HCT116 (cell line): ENCODE measurements at regions not wholly inside any gene's neighbourhood (a gene's known extent, or its start where the extent isn't known, plus 50 kb on each side); places are given as distances from the start of the nearest gene placed in this dataset.

Experiments
- ATAC-seq: fragments of 200-7000 bp; cut with Tn5 transposase; 2 replicates; pipeline ENCODE4 v1.9.1; 2020; ENCODE audit warnings: mild to moderate bottlenecking, moderate library complexity
- BruUV-seq: library from RNA; stranded (reverse); fragments of 400-500 nt; replicated peaks from 2 replicates; lab custom pipeline; 2021; lab: Mats Ljungman, UMichigan
- CTCF ChIA-PET: fragments of 300-600 bp; sonication (Branson Sonifier 250); formaldehyde crosslinking; loops from one replicate; lab custom pipeline; 2021; ENCODE audit warnings: antibody characterized with exemption; lab: Charles Lee
- POLR2A ChIA-PET: fragments of 300-600, 350-600 bp; sonication (Branson Sonifier 250); formaldehyde crosslinking; loops from one replicate; lab custom pipeline; 2021; ENCODE audit warnings: antibody characterized with exemption; lab: Charles Lee
- RAD21 ChIA-PET, 2 experiments: fragments of 300-600 bp; sonication (Branson Sonifier 250); formaldehyde crosslinking; loops; one replicate each; lab custom pipeline; 2023; ENCODE audit warnings: low total read pairs in 2 of 2; ENCODE audit not compliant: uncharacterized antibody in 2 of 2, unreplicated experiment in 2 of 2, low non-redundant PET in 1 of 2; lab: Charles Lee
- DNase-seq: peaks from one replicate; pipeline ENCODE4 v3.0.0-alpha.2; 2010; ENCODE audit warnings: low read depth, low spot score
- H2AFZ ChIP-seq: fragments of 200-600 bp; shearing (Covaris generic), sonication (generic); 2 replicates; pipeline ENCODE4 v1.6.1; 2017; ENCODE audit warnings: low read depth, mixed run types, mixed read lengths, antibody characterized with exemption, low read length; ENCODE audit not compliant: poor library complexity, severe bottlenecking
- H3K27ac ChIP-seq: 2 replicates; pipeline ENCODE4 v1.5.1; 2012; ENCODE audit warnings: low read depth, low read length
- H3K27me3 ChIP-seq: fragments of 200-600 bp; sonication (generic); 2 replicates; pipeline ENCODE4 v1.6.1; 2016; ENCODE audit warnings: mixed run types, low read length, mixed read lengths; ENCODE audit not compliant: insufficient read depth
- H3K36me3 ChIP-seq, 2 experiments: fragments of 200-500 bp in 1 of 2; fragments of 200-600 bp in 1 of 2; sonication (Bioruptor generic) in 1 of 2; sonication (generic) in 1 of 2; 2 replicates each; pipeline versions ENCODE4 v1.5.1 to v1.6.1; 2014 to 2016; ENCODE audit warnings: low read length in 2 of 2, inconsistent platforms in 1 of 2, mixed read lengths in 1 of 2, mixed run types in 1 of 2; ENCODE audit not compliant: insufficient read depth in 2 of 2, control insufficient read depth in 1 of 2
- H3K4me1 ChIP-seq, 2 experiments: fragments of 200-600 bp in 1 of 2; sonication (generic) in 1 of 2; 2 replicates each; pipeline versions ENCODE4 v1.5.1 to v1.6.1; 2012 to 2017; ENCODE audit warnings: low read length in 2 of 2, inconsistent platforms in 1 of 2, mild to moderate bottlenecking in 1 of 2, mixed read lengths in 1 of 2, mixed run types in 1 of 2, moderate library complexity in 1 of 2; ENCODE audit not compliant: insufficient read depth in 2 of 2, control insufficient read depth in 1 of 2
- H3K4me2 ChIP-seq: fragments of 200-600 bp; sonication (generic); 2 replicates; pipeline ENCODE4 v1.6.1; 2017; ENCODE audit warnings: mixed run types, low read length, mixed read lengths
- H3K4me3 ChIP-seq, 2 experiments: fragments of 200-600 bp in 1 of 2; sonication (generic) in 1 of 2; replicated peaks in 1 of 2; 2 replicates each; pipeline ENCODE4 v1.5.1; 2011 to 2016; ENCODE audit warnings: low read length in 2 of 2, control low read depth in 1 of 2, low read depth in 1 of 2, mild to moderate bottlenecking in 1 of 2, mixed read lengths in 1 of 2, mixed run types in 1 of 2
- H3K79me2 ChIP-seq: fragments of 200-600 bp; sonication (generic); 2 replicates; pipeline ENCODE4 v1.6.1; 2017; ENCODE audit warnings: mild to moderate bottlenecking, mixed run types, low read length, moderate library complexity, mixed read lengths; ENCODE audit not compliant: insufficient read depth
- H3K9ac ChIP-seq: fragments of 200-600 bp; sonication (generic); 2 replicates; pipeline ENCODE4 v1.6.1; 2016; ENCODE audit warnings: low read length, mixed read lengths
- H3K9me2 ChIP-seq: fragments of 200-600 bp; sonication (generic), shearing (Covaris generic); 2 replicates; pipeline ENCODE4 v1.6.1; 2017; ENCODE audit warnings: mixed run types, mild to moderate bottlenecking, moderate library complexity; ENCODE audit not compliant: insufficient read depth
- H3K9me3 ChIP-seq, 2 experiments: fragments of 200-500 bp in 1 of 2; fragments of 200-600 bp in 1 of 2; sonication (Bioruptor generic) in 1 of 2; sonication (generic) in 1 of 2; 2 replicates each; pipeline ENCODE4 v1.6.1; 2014 to 2017; ENCODE audit warnings: low read length in 2 of 2, mixed read lengths in 2 of 2, inconsistent platforms in 1 of 2, low read depth in 1 of 2, mild to moderate bottlenecking in 1 of 2, mixed run types in 1 of 2, moderate library complexity in 1 of 2; ENCODE audit not compliant: control insufficient read depth in 1 of 2, insufficient read depth in 1 of 2
- H4K20me1 ChIP-seq: fragments of 200-600 bp; sonication (generic), shearing (Covaris generic); 2 replicates; pipeline ENCODE4 v1.6.1; 2017; ENCODE audit warnings: mixed run types, mild to moderate bottlenecking, moderate library complexity; ENCODE audit not compliant: insufficient read depth
- CBX3 ChIP-seq: IDR thresholded peaks from 2 replicates; pipeline ENCODE4 v1.6.1; 2012; ENCODE audit warnings: low read depth
- CTCF ChIP-seq, 3 experiments: fragments of 200-600 bp in 1 of 3; sonication (generic) in 1 of 3; IDR thresholded peaks in 2 of 3; conservative IDR thresholded peaks in 1 of 3; 2 replicates each; pipeline ENCODE4 v1.5.1; 2012 to 2017; ENCODE audit warnings: low read depth in 2 of 3, low read length in 2 of 3, antibody characterized with exemption in 1 of 3, borderline replicate concordance in 1 of 3, control low read depth in 1 of 3, mild to moderate bottlenecking in 1 of 3, mixed read lengths in 1 of 3, mixed run types in 1 of 3, moderate library complexity in 1 of 3; ENCODE audit not compliant: insufficient read depth in 1 of 3
- EZH2 ChIP-seq: fragments of 200-600 bp; sonication (generic); IDR thresholded peaks from 2 replicates; pipeline ENCODE4 v1.6.1; 2017; ENCODE audit warnings: antibody characterized with exemption, mixed run types
- FOSL1 ChIP-seq: IDR thresholded peaks from 2 replicates; pipeline ENCODE4 v1.6.1; 2012; ENCODE audit warnings: low read depth
- MAX ChIP-seq: IDR thresholded peaks from 2 replicates; pipeline ENCODE4 v1.6.1; 2012
- REST ChIP-seq: IDR thresholded peaks from 2 replicates; pipeline ENCODE4 v1.6.1; 2012; ENCODE audit warnings: low read depth
- SIN3A ChIP-seq: IDR thresholded peaks from 2 replicates; pipeline ENCODE4 v1.6.1; 2012; ENCODE audit warnings: low read depth
- SP1 ChIP-seq: IDR thresholded peaks from 2 replicates; pipeline ENCODE4 v1.6.1; 2012; ENCODE audit warnings: low read depth
- TCF7L2 ChIP-seq: IDR thresholded peaks from 2 replicates; pipeline ENCODE4 v1.7.0; 2011; ENCODE audit warnings: borderline replicate concordance, inconsistent platforms; ENCODE audit not compliant: insufficient read depth, insufficient read length; ENCODE audit errors: extremely low read depth
- ZFX ChIP-seq: fragments of 450-650 bp; IDR thresholded peaks from 2 replicates; pipeline ENCODE4 v1.6.1; 2017
- ZNF274 ChIP-seq: fragments of 200-500 bp; sonication (Bioruptor generic); IDR thresholded peaks from 2 replicates; pipeline ENCODE4 v1.6.1; 2014; ENCODE audit warnings: mild to moderate bottlenecking, low read depth, low read length, inconsistent platforms
- intact Hi-C: fragments of 100-400 bp; cut with micrococcal nuclease; formaldehyde crosslinking; loops from 2 replicates; pipeline ENCODE4 v1.10.0; 2022

- no peak overlapping the region for H3K9ac ChIP-seq
- peaks cover 0 to 4% of the 10 kb centered on the region in 2 experiments; a peak in 1 of 4 replicates for H3K4me1 ChIP-seq
- intact Hi-C loops, result no loop called here
- BruUV-seq, result no TSS peak
- H3K9me2 ChIP-seq, result no peaks in the 10 kb centered on the region
- ChIA-PET RAD21 (no interaction called here), CTCF (no interaction called here), POLR2A (no interaction called here)
- no peaks in the 10 kb centered on the region for H3K79me2 ChIP-seq
- H3K4me2 ChIP-seq, result no peak overlapping the region
- no peaks in the 10 kb centered on the region for H4K20me1 ChIP-seq
- no peak for TF ChIP-seq FOSL1
- no peak for TF ChIP-seq TCF7L2
- TF ChIP-seq ZFX, result no peak
- no peak for TF ChIP-seq EZH2
- no peak for TF ChIP-seq SIN3A
- TF ChIP-seq SP1, result no peak
- TF ChIP-seq REST, result no peak
- no peak for TF ChIP-seq CTCF (IDR thresholded peaks at IDR 0.05 in 2 of 3, conservative IDR thresholded peaks at IDR 0.05 in 1 of 3; ENCODE audit: borderline replicate concordance in 1 of 3, insufficient read depth in 1 of 3, low read depth in 2 of 3, low read length in 2 of 3)
- TF ChIP-seq ZNF274, result no peak
- TF ChIP-seq CBX3, result no peak
- no peak for TF ChIP-seq MAX
- ATAC-seq (no peak), DNase-seq (no peak)
- H3K4me3 ChIP-seq, result no peak overlapping the region
- no peaks in the 10 kb centered on the region for H3K9me3 ChIP-seq
- H2AFZ ChIP-seq, result no peak overlapping the region
- H3K27me3 ChIP-seq, result no peaks in the 10 kb centered on the region
- no peak overlapping the region for H3K27ac ChIP-seq
- no peaks in the 10 kb centered on the region for H3K36me3 ChIP-seq
Observed at GRCh38 chr1:80375662-80376061, 1369.1 kb upstream of the ADGRL4 start.
